NT2/D1 (cell line): ENCODE measurements at regions not wholly inside any gene's neighbourhood (a gene's known extent, or its start where the extent isn't known, plus 50 kb on each side); places are given as distances from the start of the nearest gene placed in this dataset.
A peak's percentile ranks its signal among the peaks of the same experiment; 100 is the strongest.

Experiments used
- DNase-seq: peaks from one replicate; pipeline ENCODE4 v3.0.0-alpha.2; 2011; ENCODE audit warnings: low read depth, low spot score
- H3K27me3 ChIP-seq: 2 replicates; pipeline ENCODE4 v1.6.0; 2011; ENCODE audit warnings: mild to moderate bottlenecking; ENCODE audit not compliant: insufficient read length, insufficient read depth
- H3K36me3 ChIP-seq: 2 replicates; pipeline ENCODE4 v1.6.1; 2011; ENCODE audit warnings: mild to moderate bottlenecking, low read length, mixed read lengths; ENCODE audit not compliant: insufficient read depth, insufficient read length
- H3K4me1 ChIP-seq: 2 replicates; pipeline ENCODE4 v1.5.1; 2011; ENCODE audit not compliant: insufficient read depth, insufficient read length
- H3K4me3 ChIP-seq: 2 replicates; pipeline ENCODE4 v1.5.1; 2011; ENCODE audit warnings: low read depth; ENCODE audit not compliant: insufficient read length
- H3K9ac ChIP-seq: 2 replicates; pipeline ENCODE4 v1.6.0; 2011; ENCODE audit warnings: low read depth; ENCODE audit not compliant: insufficient read length
- H3K9me3 ChIP-seq: 2 replicates; pipeline ENCODE4 v1.5.1; 2011; ENCODE audit warnings: mild to moderate bottlenecking, low read length; ENCODE audit not compliant: insufficient read depth
- SUZ12 ChIP-seq: IDR thresholded peaks from 2 replicates; pipeline ENCODE4 v1.6.1; 2011; ENCODE audit not compliant: insufficient read length, insufficient read depth; ENCODE audit errors: extremely low read depth
- YY1 ChIP-seq: IDR thresholded peaks from 2 replicates; pipeline ENCODE4 v1.6.1; 2011; ENCODE audit not compliant: insufficient read length, insufficient read depth
- ZNF274 ChIP-seq: IDR thresholded peaks from 2 replicates; pipeline ENCODE4 v1.6.1; 2011; ENCODE audit warnings: mild to moderate bottlenecking, low read depth, low read length

DNA sequence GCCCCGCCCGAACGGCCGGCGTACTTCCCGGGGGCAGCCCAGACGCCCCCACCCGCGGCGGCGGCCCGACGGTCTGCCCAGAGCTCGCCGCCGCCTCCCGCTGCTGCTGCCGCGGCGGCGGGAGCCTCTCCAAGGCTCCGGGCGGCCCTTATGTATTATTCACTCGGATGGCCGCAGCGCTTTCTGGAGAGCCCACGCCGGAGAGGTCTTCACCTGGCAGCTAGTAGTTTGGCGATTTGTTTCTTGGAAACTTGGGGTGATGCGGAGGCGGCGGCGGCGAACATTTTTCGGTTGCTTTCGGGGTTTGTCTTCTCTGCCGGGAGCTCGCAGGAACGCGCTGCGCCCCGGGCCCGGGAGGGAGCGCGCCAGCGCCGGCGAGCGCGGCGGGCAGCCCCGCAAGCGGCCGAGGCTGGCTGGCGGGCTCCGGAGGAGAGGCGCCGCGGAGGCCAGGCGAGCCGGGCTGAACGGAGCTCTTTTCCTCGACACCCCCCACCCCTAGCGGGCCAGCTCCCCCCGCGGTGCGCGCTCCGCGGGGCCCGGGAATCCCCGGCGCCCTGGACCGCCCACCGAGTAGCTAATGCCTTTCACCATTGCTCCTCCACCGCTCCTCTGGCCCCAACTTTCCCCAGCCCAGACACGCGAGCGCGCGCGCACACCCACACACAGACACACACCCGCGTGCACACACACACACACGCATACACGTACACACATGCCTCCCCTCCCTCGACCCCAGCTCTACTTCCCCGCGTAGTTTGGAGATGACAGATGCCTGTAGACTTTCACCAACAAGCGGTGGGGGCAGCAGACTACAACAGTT is 113.5 kb downstream of the DHX15 start:
- Histone ChIP-seq H3K4me1 (peaks cover 3% of the 10 kb centered on the region), H3K9me3 (no peaks in the 10 kb centered on the region), H3K9ac (peak overlapping the region; percentile 89), H3K36me3 (no peaks in the 10 kb centered on the region), H3K4me3 (peak overlapping the region; percentile 73), H3K27me3 (peaks cover 23% of the 10 kb centered on the region)
- DNase-seq = no peak
- TF ChIP-seq YY1 (no peak), ZNF274 (no peak), SUZ12 (no peak)

DNA sequence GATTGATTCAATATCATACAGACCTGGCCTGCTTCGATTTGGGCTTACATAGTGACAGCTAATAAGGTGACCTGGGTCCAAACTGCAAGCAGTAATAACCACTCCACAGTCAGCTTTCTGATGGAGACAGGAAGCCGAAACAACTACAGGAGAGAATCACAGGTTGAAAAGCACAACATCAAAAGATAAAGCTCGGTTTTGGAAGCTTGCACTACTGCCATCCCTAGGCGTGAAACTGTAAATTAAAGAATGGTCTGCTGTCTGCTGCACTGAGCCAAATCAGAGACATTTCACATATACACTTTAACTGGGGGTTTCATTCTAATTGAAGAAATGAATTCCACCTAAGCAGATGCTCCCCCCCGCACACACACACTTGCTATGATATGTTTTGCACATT is 116.3 kb downstream of the DHX15 start:
- Histone ChIP-seq H3K4me3 (no peak overlapping the region), H3K4me1 (peaks cover 3% of the 10 kb centered on the region), H3K27me3 (peaks cover 23% of the 10 kb centered on the region), H3K9ac (no peak overlapping the region), H3K36me3 (no peaks in the 10 kb centered on the region), H3K9me3 (no peaks in the 10 kb centered on the region)
- TF ChIP-seq ZNF274 = no peak
- TF ChIP-seq SUZ12 = no peak
- no peak for TF ChIP-seq YY1
- no peak for DNase-seq

GRCh38 chr4:24464566-24464965 is 119.8 kb downstream of the DHX15 start:
- H3K4me1 ChIP-seq = peaks cover 3% of the 10 kb centered on the region
- no peak overlapping the region for H3K4me3 ChIP-seq
- H3K9ac ChIP-seq = no peak overlapping the region

GRCh38 chr4:24456431-24456830 is 127.9 kb downstream of the DHX15 start:
- H3K9me3 ChIP-seq = 0 out of 2 replicates have a peak, but pooled peaks cover 6% of the 10 kb centered on the region
- TF ChIP-seq ZNF274 (no peak), SUZ12 (no peak), YY1 (no peak)
- H3K4me3 ChIP-seq = no peak overlapping the region
- no peaks in the 10 kb centered on the region for H3K27me3 ChIP-seq
- no peaks in the 10 kb centered on the region for H3K36me3 ChIP-seq
- no peak overlapping the region for H3K9ac ChIP-seq
- no peaks in the 10 kb centered on the region for H3K4me1 ChIP-seq
- DNase-seq = no peak

More at GRCh38 chr4:24464566-24464965, 119.8 kb downstream of the DHX15 start:
- H3K36me3 ChIP-seq = no peaks in the 10 kb centered on the region
- DNase-seq = no peak
- TF ChIP-seq SUZ12 = no peak
- no peak for TF ChIP-seq ZNF274
- no peak for TF ChIP-seq YY1
- H3K27me3 ChIP-seq = peaks cover 19% of the 10 kb centered on the region
- no peaks in the 10 kb centered on the region for H3K9me3 ChIP-seq

- Histone ChIP-seq H3K4me1 (no peaks in the 10 kb centered on the region), H3K27me3 (no peaks in the 10 kb centered on the region), H3K9ac (no peak overlapping the region), H3K4me3 (no peak overlapping the region), H3K9me3 (0 out of 2 replicates have a peak, but pooled peaks cover 6% of the 10 kb centered on the region), H3K36me3 (no peaks in the 10 kb centered on the region)
- DNase-seq = no peak
- TF ChIP-seq ZNF274 (no peak), YY1 (no peak), SUZ12 (no peak)
Measured at GRCh38 chr4:24453951-24454350, 130.4 kb downstream of the DHX15 start.

- Histone ChIP-seq H3K9me3 (0 out of 2 replicates have a peak, but pooled peaks cover 6% of the 10 kb centered on the region), H3K4me1 (no peaks in the 10 kb centered on the region), H3K27me3 (no peaks in the 10 kb centered on the region), H3K9ac (no peak overlapping the region), H3K4me3 (no peak overlapping the region), H3K36me3 (no peaks in the 10 kb centered on the region)
- DNase-seq = no peak
- TF ChIP-seq ZNF274 (no peak), YY1 (no peak), SUZ12 (no peak)
Measured at GRCh38 chr4:24451870-24452269, 132.5 kb downstream of the DHX15 start.

DNA sequence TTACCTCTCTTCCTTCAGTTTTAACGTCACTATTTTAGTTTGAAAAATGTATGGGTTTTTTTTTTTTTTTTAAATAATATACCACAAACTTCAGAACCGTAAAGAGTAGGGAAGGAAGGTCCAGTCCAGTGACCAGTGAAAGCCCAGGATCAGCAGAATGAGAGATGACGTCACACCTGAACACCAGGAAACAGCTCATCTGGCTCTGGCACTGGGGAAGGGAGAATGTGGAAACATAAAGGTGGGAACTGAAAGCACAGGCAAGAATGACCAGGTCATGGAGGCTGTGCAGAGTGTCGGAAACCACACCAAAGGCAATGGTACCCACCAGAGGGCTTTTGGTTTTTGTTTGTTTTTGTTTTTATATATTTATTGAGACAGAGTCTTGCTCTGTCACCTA is 141.2 kb downstream of the DHX15 start:
- no peak for TF ChIP-seq SUZ12
- TF ChIP-seq ZNF274 = no peak
- no peak for TF ChIP-seq YY1
- no peak for DNase-seq
- Histone ChIP-seq H3K36me3 (no peaks in the 10 kb centered on the region), H3K4me1 (no peaks in the 10 kb centered on the region), H3K9me3 (no peaks in the 10 kb centered on the region), H3K9ac (no peak overlapping the region), H3K27me3 (no peaks in the 10 kb centered on the region), H3K4me3 (no peak overlapping the region)
